Epithelial cell of esophagus (primary cell): ENCODE measurements at regions not wholly inside any gene's neighbourhood (a gene's known extent, or its start where the extent isn't known, plus 50 kb on each side); places are given as distances from the start of the nearest gene placed in this dataset.

Experiments
- DNase-seq: peaks from one replicate; pipeline ENCODE4 v3.0.0; 2010; ENCODE audit warnings: low read depth
- H3K4me3 ChIP-seq: 2 replicates; pipeline ENCODE4 v1.5.1; 2011; ENCODE audit warnings: mild to moderate bottlenecking, low read length, control low read depth
- TF ChIP-seq, protein P1 (sequence below): IDR thresholded peaks from 2 replicates; pipeline ENCODE4 v1.5.1; 2011; ENCODE audit warnings: low read depth, mild to moderate bottlenecking, low read length, control low read depth, inconsistent platforms; ENCODE audit not compliant: insufficient read depth; ENCODE audit errors: missing control alignments

DNA sequence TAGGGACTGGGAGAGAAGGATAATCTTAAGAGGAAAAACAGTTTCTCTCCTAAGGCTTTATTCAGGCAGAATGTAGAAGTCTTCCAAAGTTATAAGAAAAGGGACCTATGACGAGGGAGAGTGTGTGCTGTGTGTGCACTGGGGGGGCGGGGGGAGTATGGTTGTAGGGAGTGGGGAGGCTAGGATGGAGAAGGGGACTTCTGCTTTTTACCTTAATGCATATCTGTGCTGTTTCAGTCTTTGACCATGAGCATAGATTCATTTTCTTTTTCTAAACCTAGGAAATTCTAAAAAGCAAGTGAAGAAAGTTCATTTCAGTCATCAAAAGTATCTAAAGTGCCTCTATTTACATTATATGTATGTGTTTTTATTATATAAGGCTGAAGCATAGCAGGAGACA lies 52.6 kb upstream of the RASA2 start:
- TF ChIP-seq, protein P1, sequence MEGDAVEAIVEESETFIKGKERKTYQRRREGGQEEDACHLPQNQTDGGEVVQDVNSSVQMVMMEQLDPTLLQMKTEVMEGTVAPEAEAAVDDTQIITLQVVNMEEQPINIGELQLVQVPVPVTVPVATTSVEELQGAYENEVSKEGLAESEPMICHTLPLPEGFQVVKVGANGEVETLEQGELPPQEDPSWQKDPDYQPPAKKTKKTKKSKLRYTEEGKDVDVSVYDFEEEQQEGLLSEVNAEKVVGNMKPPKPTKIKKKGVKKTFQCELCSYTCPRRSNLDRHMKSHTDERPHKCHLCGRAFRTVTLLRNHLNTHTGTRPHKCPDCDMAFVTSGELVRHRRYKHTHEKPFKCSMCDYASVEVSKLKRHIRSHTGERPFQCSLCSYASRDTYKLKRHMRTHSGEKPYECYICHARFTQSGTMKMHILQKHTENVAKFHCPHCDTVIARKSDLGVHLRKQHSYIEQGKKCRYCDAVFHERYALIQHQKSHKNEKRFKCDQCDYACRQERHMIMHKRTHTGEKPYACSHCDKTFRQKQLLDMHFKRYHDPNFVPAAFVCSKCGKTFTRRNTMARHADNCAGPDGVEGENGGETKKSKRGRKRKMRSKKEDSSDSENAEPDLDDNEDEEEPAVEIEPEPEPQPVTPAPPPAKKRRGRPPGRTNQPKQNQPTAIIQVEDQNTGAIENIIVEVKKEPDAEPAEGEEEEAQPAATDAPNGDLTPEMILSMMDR = no peak
- H3K4me3 ChIP-seq = no peak overlapping the region
- DNase-seq = no peak

DNA sequence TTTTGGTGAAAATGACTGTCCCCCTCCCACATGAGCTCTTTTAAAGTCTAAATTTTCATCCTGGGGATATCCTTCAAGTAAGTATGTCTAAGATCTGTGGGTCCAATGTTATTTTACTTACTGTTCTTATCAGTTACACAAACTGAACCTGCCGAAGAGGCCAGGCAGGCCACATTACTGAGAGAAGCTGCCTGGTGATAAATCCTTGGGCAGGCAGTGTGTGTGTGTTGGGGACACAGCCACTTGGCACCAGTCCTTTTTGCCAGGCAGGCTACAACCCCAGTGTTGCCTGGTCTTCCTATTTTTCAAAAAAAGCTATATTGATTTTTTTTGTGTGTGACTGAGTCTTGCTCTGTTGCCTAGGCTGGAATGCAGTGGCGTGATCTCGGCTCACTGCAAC lies 50.6 kb upstream of the RASA2 start:
- DNase-seq = no peak
- no peak overlapping the region for H3K4me3 ChIP-seq
- TF ChIP-seq, protein P1 = no peak
